Islet precursor cell (in vitro differentiated cells): ENCODE measurements at regions not wholly inside any gene's neighbourhood (a gene's known extent, or its start where the extent isn't known, plus 50 kb on each side); places are given as distances from the start of the nearest gene placed in this dataset.
A peak's percentile ranks its signal among the peaks of the same experiment; 100 is the strongest.

Experiments
- DNase-seq: peaks from one replicate; pipeline ENCODE4 v3.0.0-alpha.2; 2018

DNA sequence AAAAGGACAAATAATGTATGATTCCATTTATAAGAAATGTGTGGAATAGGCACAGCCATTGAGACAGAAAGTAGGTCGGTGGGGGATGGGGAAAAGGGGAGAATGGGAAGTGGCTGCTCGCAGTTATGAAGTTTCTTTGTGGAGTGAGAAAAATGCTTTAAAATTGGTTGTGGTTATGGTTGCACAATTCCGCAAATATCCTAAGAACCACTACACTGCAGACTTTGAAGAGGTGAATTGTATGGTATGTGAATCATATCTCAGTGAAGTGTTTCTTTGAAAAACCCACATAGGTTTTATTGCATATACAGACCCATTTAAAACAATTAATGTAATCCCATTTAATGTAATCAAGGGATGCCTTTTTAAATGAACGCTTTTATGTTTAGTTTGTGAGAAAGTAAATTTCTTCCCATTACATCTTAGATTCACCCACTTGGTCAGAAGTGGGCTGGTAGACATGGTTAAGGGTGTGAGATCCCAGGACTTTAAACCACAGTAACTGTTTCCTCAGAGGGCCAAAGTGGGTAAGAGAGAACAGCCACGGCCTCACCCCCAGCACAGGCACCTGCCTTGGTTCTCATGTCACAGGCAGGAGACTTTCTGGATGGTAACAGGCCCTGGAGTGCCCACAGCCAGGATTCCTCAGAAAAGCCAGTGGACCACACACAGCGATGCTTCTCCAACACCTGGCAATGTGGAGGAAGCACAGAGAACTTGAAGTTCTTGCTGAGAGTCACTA lies 119.3 kb upstream of the GJB6 start:
- no peak for DNase-seq

DNA sequence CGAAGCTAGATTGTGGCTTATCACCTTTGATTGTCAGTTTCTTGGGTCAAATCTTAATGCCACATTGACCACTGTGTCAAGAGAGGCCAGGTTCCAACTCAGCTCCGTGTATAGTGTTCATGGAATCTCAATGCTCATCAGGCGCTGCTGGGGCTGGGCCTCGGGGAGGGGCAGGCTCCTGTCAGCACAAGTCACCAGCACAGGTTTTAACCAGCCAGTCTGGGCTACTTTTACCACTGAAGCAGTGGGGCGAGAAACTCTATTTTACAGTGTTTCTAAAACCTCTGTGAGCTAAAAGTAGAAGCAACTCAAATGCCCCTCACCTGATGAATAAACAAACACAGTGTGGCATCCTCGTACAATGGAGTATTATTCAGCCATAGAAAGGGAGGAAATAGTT lies 118.7 kb upstream of the GJB6 start:
- DNase-seq = no peak

DNA sequence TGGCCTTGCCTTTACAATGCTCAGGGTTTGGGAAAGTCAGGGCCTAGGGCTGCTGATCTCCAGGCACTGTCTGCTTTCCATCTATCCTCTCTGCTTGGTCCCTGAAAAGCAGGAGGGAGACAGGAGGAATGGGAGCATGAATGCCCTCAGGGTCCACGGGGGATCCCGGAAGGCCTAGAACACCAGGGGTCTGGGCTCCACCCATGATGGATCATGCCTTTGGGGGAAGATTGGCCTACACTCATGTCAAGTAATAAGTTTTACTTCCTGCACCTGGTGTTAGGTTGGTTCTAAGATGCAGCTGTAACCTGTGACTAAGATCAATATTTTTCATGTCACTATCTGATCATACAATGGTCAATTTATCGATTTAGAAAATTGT lies 118.3 kb upstream of the GJB6 start:
- no peak for DNase-seq

DNA sequence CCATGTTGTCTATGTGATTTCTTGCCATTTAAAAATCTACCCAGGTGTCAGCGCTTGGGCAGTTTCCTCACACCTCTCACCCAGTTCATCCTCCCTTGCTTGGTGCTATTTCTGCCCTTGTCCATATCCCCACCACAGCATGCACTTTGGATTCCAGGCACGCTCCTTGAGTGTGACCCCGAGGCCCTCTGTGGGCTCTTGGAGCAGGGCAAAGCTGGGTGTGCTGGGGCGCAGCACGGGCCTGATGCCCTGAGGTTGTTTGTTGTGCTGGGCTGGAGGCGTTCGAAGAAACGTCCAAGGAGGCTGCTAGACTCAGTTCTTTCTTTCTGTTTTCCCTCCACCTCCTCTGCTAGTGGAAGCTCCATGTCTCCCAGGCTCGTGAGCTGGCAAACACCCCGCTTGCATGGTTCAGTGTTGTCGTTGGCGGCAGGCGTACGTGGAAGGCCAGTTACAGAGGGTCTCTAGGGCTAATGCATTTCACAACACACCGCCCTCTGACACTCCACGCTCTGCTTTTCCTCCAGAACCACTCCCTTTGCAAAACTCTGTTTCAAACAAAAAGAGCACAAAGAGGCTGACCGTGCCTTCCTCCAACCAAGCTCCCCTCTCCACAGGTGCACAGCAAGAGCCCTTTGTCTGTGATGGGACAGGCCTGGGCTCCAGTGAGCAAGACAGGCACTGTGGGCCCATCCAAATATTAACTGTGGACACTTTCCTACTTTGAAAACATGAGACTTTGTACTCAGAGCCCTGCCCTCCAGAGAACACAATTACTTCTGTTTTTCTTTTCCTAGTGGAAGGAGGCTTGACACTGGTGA lies 117.7 kb upstream of the GJB6 start:
- no peak for DNase-seq

DNA sequence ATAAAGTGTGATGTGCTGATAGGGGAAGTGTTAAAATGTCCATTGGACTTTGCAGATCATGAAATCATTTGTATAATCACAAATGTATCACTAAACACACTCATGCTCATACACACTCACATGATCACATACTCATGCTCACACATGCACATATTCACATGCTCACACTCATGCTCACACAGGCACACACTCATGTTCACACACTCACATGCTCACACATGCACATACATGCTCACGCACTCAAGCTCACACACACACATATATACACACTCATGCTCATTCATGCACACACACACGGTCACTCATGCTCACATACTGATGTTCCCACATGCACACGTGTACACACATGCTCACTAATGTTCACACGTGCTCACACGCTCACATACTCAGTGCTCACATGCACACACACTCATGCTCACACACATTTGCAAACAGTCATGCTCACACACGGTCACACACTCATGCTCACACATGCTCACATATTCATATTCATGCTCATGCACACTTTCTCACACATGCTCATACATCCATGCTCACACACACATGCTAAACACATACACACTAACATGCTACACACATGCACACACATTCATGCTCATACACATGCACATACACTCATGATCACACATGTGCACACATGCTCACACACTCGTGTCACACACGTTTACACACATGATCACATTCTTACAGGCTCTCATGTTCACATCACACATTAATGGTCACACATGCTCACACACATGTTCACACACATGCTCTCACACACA lies 116.7 kb upstream of the GJB6 start:
- no peak for DNase-seq

DNA sequence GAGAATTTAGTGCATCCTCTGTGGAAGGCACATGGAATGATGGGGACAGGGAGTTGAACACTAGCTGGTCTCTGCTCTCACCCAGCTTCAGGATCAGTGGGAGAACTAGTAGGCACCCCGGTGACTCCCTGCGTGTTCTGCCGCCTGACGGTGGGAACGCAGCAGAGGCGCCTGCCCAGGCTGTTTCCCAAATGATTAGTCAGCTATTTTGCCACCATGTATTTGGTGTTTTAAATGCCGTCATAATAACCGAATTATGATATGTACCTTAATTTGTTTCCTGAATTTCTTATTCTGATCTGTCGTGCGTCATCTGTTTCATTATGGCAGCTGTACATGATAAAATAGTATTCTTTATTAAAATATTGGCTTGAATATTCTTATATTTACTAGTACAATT lies 115.9 kb upstream of the GJB6 start:
- no peak for DNase-seq

DNA sequence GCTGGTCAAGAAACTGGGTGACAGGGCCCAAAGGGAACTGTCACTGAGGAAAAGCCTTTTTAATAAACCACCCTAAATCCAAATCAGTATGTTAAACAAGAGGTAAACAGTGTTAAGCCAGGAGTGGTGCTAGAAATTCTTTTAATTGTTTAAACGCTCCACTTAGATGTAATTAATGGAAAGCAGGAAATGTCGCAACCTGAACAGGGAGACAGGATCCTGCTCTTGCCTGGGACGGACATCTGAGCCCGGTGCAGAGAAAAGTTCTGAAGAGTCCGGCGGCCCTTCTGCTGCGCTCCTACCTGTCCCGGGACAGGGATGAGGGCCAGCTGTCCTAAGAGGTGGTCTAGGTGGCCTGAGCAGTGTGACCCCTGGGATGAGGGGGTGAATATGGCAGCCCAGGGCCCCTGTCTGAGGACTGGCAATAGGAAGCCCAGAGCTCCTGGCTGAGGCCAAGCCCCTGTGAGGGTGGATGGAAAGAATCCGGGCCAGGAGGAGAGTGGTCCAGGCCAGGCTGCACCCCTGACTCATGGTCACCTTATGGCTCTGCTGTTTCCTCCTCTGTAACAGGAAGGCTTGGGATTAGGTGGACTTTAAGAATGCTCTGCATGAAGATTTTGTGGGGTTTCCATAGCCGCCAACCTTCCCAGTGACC lies 112.8 kb upstream of the GJB6 start:
- DNase-seq = no peak

DNA sequence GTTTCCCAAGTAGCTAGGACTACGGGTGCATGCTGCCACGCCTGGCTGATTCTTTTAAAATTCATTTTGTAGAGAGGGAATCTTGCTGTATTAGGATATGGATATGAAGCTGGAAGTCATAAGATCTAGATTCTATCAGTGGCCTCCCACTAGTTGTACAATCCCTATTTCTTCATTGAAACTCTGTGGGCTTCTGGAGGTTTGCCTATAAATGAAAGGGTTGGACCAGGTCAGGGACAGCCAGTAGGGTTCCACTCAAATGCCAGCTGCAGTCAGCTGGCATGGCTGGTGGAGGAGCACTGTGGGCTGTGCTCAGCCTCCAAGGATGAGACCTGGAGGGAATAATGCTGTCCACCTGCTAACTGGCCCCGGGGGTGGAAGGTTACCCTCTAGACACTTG lies 110.2 kb upstream of the GJB6 start:
- peak; percentile 9 for DNase-seq

DNA sequence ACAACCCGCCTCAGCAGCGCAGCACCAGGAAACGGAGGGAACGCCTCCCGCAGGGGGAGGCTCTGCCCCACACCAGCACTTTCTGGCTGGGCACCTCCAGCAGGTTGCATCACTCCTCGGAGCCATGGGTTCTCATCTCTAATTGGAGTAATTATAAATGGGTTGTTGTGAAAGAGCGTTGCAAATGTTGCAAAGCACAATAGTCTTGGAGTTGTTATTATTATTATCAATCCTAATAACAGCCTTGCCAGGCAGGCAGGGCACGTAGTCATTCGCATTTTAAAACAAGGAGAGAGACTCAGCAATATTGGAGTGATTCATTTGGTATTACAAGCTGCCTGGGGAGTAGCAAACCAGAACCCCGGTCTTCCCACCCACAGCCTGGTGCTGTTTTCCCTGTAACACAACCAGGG lies 108.6 kb upstream of the GJB6 start:
- peak; percentile 51 for DNase-seq

DNA sequence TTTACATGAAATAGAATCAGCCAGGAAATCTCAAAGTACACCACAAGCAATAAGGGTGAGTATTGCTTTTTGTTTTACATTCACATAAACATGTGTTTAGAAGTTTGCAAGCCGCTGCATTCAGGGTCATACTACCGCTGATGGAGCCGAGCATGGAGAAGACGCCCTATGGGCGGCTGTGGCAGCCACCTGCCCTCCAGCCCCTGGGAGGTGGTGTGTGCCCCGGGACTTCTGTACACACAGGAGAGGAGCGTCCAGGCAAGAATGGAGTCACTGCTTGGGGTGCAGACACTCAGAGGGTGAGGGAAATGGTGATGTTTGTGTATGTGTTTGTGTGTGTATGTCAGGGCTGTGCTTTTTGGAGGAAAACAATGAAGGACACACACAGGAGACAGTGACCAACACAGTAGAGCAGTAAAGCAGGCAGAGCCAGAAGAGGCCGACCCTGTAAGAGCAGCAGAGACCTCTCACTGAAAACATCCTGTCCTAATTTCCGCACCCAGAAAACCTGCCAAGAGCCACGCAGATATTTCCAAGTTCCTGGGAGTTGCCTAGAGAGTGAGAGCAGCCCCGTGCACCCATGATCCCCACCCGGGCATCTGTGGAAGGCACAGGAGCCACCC lies 108.1 kb upstream of the GJB6 start:
- DNase-seq = peak; percentile 45

DNA sequence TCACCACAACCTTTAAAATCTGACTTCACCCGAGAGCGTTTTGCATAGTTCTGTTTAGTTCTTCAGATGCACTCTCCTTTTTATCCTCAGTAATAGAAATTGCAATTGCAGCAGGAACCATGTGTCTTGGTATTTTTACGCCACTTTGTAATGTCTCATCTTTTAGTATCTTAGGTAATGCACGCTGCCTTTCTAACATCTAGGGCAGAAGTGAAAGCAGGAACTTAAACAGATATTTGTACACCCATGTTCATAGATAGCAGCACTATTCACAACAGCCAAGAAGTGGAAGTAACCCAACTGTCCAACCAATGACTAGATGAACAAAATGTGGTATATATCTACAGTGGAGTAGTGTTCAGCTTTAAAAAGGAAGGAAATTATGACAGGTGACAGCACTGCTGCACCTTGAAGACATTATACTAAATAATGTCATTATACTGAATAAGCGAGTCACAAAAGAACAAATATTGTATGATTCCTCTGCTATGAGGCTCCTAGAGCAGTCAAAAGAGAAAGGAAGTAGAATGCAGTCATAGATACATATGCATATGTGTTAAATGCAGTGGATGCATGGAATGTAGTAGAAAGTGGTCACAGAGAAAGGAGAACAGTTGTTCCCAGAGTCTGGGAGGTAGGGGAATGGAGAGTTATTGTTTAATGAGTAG lies 105.9 kb upstream of the GJB6 start:
- DNase-seq = peak; percentile 2

DNA sequence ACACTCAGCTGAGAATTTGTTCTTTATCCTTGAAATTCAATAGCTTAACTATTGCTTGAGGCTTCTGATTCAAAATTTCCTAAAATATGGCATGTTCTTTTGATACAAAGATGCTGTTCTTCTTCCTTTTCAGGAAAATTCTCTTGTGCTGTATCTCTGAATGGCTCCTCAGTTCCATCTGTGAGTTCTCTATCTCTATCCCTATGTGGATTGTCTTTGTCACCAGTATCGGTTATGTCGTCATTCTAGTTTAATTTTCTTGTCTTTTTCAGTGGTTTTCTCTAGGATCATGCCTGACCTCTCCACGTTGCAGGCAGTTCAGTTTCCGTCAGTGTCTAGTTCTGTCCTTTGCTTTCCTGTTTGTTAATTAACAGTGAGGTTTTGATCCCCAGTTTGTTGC lies 104.6 kb upstream of the GJB6 start:
- no peak for DNase-seq

DNA sequence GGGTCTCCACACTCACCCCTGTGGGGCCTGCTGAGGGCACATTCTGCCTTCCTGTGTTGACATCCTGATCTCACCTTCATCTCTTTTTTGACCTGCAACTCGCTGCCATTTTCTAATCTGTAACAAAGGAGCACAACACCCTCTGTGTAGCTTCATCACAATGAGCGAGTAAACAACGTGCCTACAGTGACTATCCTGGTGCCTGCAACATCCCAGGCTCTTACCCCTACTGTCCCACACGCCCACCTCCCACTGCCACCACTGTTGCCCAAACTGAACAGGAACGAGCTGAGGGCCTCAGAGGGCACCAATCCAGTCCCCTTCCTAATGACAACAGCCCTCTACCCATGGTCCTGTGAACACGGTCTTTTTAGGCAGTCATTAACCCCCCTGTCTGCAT lies 102.2 kb upstream of the GJB6 start:
- DNase-seq = no peak

DNA sequence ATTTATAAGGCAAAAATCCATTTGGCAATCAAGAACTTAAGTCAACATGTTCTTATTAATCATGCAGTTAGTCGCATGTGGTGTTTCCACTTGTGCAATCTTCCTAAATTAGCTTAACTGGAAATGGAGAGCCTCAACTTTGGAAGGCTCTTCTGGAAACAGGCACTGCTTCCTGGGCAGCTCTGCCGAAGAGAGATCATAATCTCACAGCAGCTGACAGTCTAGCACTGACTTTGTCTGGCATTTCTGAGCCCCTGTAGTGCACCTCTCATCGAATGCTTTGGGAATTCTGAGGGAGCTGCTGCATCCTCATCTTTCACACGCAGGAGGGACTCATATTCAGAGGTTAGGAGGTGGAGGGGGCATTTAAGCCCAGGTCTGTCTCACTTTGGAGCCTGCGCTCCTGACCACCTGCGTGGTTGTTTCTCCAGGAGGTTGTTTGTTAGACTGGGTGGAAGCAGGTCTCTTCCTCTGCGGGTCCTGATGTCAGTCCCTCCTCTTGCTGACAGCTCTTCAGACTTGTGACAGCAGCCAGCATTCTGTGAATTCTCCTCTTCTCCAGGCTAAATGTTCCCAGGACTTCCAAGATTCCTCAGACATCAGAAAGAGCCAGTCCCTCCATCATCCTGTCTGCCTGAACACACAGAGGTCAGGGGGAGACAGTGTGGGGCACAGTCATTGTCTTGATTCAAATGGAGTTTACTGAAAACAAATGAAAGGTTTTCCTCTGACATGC lies 100.4 kb upstream of the GJB6 start:
- peak; percentile 78 for DNase-seq

DNA sequence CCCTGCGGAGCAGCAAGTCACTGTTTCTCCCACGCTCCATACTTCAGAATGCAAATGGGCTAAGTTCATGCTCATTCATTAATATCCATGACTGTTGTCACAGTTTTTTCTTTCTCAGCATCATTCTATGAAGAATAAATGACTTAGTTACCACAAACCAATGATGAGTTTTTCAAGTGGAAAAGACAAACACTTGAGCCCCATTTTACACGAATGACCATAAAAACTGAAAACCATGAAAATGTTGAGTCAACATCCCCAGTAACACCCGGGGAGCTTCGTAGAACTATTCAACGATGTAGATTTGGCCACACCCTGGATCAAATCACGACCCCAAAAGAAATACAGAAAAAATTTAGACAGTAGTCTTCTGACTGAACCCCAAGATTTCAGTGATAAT lies 99.8 kb upstream of the GJB6 start:
- DNase-seq = no peak

DNA sequence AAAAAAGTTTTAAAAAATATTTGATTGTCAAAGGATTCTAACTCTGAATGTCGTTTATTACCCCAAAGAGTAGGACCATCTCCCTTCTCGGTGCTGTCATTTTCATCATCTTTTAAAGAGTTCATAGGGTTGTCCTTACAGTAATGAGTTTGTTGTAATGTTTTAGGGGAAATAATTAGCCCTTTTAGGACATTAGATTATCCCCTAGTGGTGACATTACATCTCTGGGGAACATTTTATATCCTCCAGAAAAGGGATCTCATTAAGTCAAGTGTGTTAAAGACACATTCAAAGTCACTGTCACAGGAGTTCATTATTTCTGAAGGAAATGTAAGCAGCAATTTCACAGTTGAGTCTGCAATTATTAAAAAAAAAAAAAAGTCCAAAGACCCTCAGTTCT lies 99.3 kb upstream of the GJB6 start:
- DNase-seq = no peak

DNA sequence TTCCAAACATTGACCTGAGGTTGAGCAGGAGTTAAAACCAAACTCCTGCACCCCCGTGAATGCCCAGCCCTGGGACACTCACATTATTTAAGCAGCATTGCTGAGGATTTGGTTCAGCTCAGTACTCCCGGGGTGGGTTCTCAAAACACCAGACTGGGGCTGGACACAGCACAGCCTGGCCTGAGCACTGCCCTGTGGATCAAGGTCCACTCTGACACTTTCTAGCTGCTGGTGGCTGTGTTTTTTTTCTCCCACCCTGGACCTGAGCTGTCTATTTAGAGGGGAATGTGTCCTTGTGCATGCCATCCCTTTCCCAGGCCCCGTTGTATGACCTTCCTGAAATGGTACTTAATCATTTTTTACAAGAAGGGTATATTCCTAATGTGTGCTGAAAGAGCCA lies 94.7 kb upstream of the GJB6 start:
- DNase-seq = no peak

DNA sequence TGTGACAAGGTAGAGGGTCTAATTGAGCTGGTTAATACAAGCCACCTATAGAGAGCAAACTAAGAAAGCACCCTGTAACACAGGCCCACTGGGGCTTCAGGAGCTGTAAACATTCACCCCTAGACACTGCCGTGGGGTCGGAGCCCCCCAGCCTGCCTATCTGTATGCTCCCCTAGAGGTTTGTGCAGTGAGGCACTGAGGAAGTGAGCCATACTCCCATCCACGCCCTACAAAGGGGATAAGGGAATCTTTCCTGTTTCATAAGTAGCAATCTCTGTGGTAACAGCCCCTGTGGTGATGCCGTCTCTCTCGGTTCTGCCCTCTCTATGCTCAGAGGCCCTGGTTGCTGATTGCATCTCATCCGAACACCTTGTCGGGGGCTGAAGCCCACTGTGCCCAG lies 94.2 kb upstream of the GJB6 start:
- DNase-seq = no peak

DNA sequence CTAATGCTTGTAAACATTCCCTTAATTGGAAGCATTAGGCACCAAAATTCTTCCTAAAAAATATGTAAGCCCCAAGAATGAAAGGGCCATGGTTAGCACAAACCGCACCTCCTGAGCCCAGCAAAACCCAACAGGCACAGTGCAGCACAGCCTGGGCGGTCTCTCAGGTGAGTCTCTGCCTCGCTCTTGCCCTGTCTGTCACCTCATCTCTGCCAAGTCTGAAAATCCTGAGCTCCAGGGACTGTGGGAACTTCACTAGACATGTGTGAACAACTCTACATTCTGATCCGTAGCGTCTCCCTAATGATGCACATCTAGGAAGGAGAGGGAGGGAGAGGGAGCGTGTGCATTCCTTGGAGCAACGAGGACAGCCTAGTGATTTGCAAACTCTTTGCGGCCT lies 88.8 kb upstream of the GJB6 start:
- no peak for DNase-seq

DNA sequence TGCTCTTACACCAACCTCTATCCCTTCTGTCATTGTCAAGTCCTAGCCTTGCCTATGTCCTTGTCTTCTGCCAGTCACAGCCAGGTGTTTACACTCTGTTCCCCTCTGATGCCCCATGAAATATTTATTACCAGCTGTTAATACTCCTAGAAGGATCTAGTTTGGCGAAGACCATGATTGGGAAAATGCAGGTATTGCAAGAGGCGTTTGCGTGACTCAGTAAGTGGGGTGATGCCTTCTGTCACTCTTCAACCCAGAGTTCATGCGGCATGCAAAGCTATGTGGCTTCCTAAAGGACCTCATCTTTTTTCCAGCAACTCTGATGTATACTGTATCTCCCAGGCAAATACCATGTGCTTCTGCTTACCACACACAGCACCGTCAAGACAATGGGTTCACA lies 81.8 kb upstream of the GJB6 start:
- no peak for DNase-seq

DNA sequence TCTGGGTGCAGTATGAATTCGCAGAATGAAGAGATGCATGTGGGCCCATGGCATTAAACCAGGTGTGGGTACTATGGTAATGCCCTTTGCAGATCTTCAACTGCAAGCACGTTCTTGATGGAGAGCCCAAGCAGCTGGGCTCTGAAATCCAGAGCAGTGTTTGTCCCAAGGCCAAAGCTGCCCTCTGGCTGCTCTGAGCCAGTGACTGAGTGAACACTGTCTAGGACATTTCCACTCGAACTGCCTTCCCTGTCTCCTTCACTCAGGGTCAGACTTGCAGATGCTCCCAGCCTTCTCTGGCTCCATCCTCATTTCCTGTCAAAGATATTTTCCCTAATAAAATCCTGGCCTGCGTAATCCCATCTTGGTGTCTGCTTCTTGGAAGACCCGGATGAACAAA lies 80.2 kb upstream of the GJB6 start:
- no peak for DNase-seq

DNA sequence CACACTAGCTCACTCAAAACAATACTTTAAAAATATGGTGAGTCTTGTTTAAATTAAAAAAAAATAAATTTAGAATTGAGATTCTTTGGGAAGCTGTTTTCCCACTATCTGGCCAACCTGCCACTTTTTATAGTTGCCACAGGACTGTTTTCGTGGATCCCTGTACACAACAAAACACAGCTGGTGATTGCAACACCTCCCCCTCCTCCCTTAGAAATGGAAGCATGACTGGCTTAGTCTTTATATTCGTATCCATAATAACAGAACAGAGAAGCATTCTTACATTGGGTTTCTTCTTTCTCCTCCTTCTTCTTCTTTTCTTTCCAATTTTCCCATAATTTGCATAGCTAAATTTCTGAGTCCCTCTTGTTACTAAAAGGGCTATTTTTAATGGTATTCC lies 79.5 kb upstream of the GJB6 start:
- DNase-seq = no peak
